ENCODE measurements at regions not wholly inside any gene's neighbourhood (a gene's known extent, or its start where the extent isn't known, plus 50 kb on each side); places are given as distances from the start of the nearest gene placed in this dataset.

GRCh38 chr16:86243123-86243473 lies 267.2 kb upstream of the FOXF1 start:
- Histone ChIP-seq H4K20me1 (ENCODE audit: insufficient read depth, low read length) (no peaks in the 10 kb centered on the region), H3K36me3 (replicated peaks in 1 of 2; ENCODE audit: control insufficient read depth in 1 of 2, insufficient read depth in 2 of 2, low read length in 2 of 2) (no peaks in the 10 kb centered on the region), H3K4me2 (replicated peaks; ENCODE audit: extremely low read depth, low read length, poor library complexity, severe bottlenecking) (no peak overlapping the region), H3K79me2 (ENCODE audit: insufficient read depth, low read length) (no peaks in the 10 kb centered on the region), H3K9me3 (replicated peaks in 1 of 2; ENCODE audit: control insufficient read depth in 1 of 2, insufficient read depth in 1 of 2, low read length in 2 of 2) (no peaks in the 10 kb centered on the region), H3K4me3 (replicated peaks in 1 of 3; ENCODE audit: low read depth in 2 of 3, low read length in 3 of 3) (no peak overlapping the region), H2AFZ (ENCODE audit: insufficient read depth, low read depth, low read length, poor library complexity, severe bottlenecking) (no peak overlapping the region), H3K9ac (ENCODE audit: insufficient read depth, low read length, poor library complexity, severe bottlenecking) (no peak overlapping the region), H3K27ac (ENCODE audit: low read depth in 1 of 2, low read length in 2 of 2) (no peak overlapping the region), H3K27me3 (ENCODE audit: control insufficient read depth in 2 of 2, insufficient read depth in 2 of 2, low read length in 2 of 2) (peaks cover 0 to 21% of the 10 kb centered on the region in 2 donors), H3K4me1 (ENCODE audit: control insufficient read depth in 1 of 2, insufficient read depth in 2 of 2, low read length in 2 of 2) (no peaks in the 10 kb centered on the region)
- Mint-ChIP-seq H3K9me3 (peaks cover 0 to 4% (median 2%) of the 10 kb centered on the region in 7 donors), H3K27me3 (ENCODE audit: low read depth in 3 of 3) (peaks cover 18 to 42% (median 19%) of the 10 kb centered on the region in 3 donors), H3K36me3 (no peaks in the 10 kb centered on the region), H3K4me1 (no peaks in the 10 kb centered on the region), H3K4me3 (no peak overlapping the region), H3K27ac (no peak overlapping the region)
- no peak for DNase-seq
- intact Hi-C loops (cut with micrococcal nuclease): no loop called here
- TF ChIP-seq CTCF (IDR thresholded peaks at IDR 0.05): no peak
- 65% methylated on average over 3 of the region's 6 CpGs for WGBS (ENCODE audit: insufficient coverage)

- Histone ChIP-seq H3K9me3 (replicated peaks in 1 of 2; ENCODE audit: control insufficient read depth in 1 of 2, insufficient read depth in 1 of 2, low read length in 2 of 2) (no peaks in the 10 kb centered on the region), H3K27ac (ENCODE audit: low read depth in 1 of 2, low read length in 2 of 2) (no peak overlapping the region), H3K79me2 (ENCODE audit: insufficient read depth, low read length) (no peaks in the 10 kb centered on the region), H3K4me2 (replicated peaks; ENCODE audit: extremely low read depth, low read length, poor library complexity, severe bottlenecking) (no peak overlapping the region), H4K20me1 (ENCODE audit: insufficient read depth, low read length) (no peaks in the 10 kb centered on the region), H3K27me3 (ENCODE audit: control insufficient read depth in 2 of 2, insufficient read depth in 2 of 2, low read length in 2 of 2) (peaks cover 0 to 21% of the 10 kb centered on the region in 2 donors), H3K4me3 (replicated peaks in 1 of 3; ENCODE audit: low read depth in 2 of 3, low read length in 3 of 3) (no peak overlapping the region), H2AFZ (ENCODE audit: insufficient read depth, low read depth, low read length, poor library complexity, severe bottlenecking) (no peak overlapping the region), H3K4me1 (ENCODE audit: control insufficient read depth in 1 of 2, insufficient read depth in 2 of 2, low read length in 2 of 2) (no peaks in the 10 kb centered on the region), H3K9ac (ENCODE audit: insufficient read depth, low read length, poor library complexity, severe bottlenecking) (no peak overlapping the region), H3K36me3 (replicated peaks in 1 of 2; ENCODE audit: control insufficient read depth in 1 of 2, insufficient read depth in 2 of 2, low read length in 2 of 2) (no peaks in the 10 kb centered on the region)
- no peaks in the 10 kb centered on the region for H3K4me1 Mint-ChIP-seq
- H3K36me3 Mint-ChIP-seq: no peaks in the 10 kb centered on the region
- no peak overlapping the region for H3K27ac Mint-ChIP-seq
- intact Hi-C loops (cut with micrococcal nuclease): no loop called here
- peaks cover 0 to 4% (median 0%) of the 10 kb centered on the region in 7 donors for H3K9me3 Mint-ChIP-seq
- no peak overlapping the region for H3K4me3 Mint-ChIP-seq
- 77% methylated on average over 14 of the region's 15 CpGs for WGBS (ENCODE audit: insufficient coverage)
- DNase-seq: no peak
- peaks cover 18 to 42% (median 19%) of the 10 kb centered on the region in 3 donors for H3K27me3 Mint-ChIP-seq (ENCODE audit: low read depth in 3 of 3)
- no peak for TF ChIP-seq CTCF (IDR thresholded peaks at IDR 0.05)
These were observed 266.7 kb upstream of the FOXF1 start for GRCh38 chr16:86243571-86244154.
